Fibroblast of lung (primary cell): ENCODE measurements at regions not wholly inside any gene's neighbourhood (a gene's known extent, or its start where the extent isn't known, plus 50 kb on each side); places are given as distances from the start of the nearest gene placed in this dataset.

ENCODE experiments used
- DNase-seq, 2 donors: peaks; one replicate each; pipeline versions ENCODE4 v3.0.0 to v3.0.0-alpha.2; 2010; ENCODE audit warnings: low read depth in 2 of 2
- H2AFZ ChIP-seq: 2 replicates; pipeline ENCODE4 v1.5.1; 2012; ENCODE audit warnings: low read length, control low read depth, inconsistent platforms
- H3K27ac ChIP-seq: 2 replicates; pipeline ENCODE4 v1.5.1; 2011; ENCODE audit warnings: low read length, control low read depth; ENCODE audit not compliant: insufficient read depth
- H3K27me3 ChIP-seq: 2 replicates; pipeline ENCODE4 v1.5.1; 2011; ENCODE audit warnings: mild to moderate bottlenecking, low read length; ENCODE audit not compliant: control insufficient read depth, insufficient read depth
- H3K36me3 ChIP-seq: 2 replicates; pipeline ENCODE4 v1.5.1; 2011; ENCODE audit warnings: low read length; ENCODE audit not compliant: control insufficient read depth, insufficient read depth
- H3K4me1 ChIP-seq: 2 replicates; pipeline ENCODE4 v1.5.1; 2011; ENCODE audit warnings: low read length; ENCODE audit not compliant: control insufficient read depth, insufficient read depth; ENCODE audit errors: extremely low read depth
- H3K4me2 ChIP-seq: 2 replicates; pipeline ENCODE4 v1.5.1; 2011; ENCODE audit warnings: low read length, control low read depth; ENCODE audit not compliant: insufficient read depth; ENCODE audit errors: extremely low read depth
- H3K4me3 ChIP-seq, 4 experiments: fragments of 200-600 bp in 1 of 4; sonication (generic) in 1 of 4; replicated peaks in 1 of 4; 2 replicates each; pipeline ENCODE4 v1.5.1; 2011 to 2016; ENCODE audit warnings: low read length in 4 of 4, low read depth in 3 of 4, mild to moderate bottlenecking in 3 of 4, control low read depth in 2 of 4, inconsistent platforms in 1 of 4, mixed read lengths in 1 of 4; ENCODE audit not compliant: insufficient read depth in 1 of 4; ENCODE audit errors: control extremely low read depth in 1 of 4
- H3K79me2 ChIP-seq: 2 replicates; pipeline ENCODE4 v1.5.1; 2012; ENCODE audit warnings: mild to moderate bottlenecking, low read length, inconsistent platforms; ENCODE audit not compliant: control insufficient read depth, insufficient read depth
- H3K9ac ChIP-seq: 2 replicates; pipeline ENCODE4 v1.5.1; 2011; ENCODE audit warnings: mild to moderate bottlenecking, low read length, control low read depth; ENCODE audit not compliant: insufficient read depth
- H3K9me3 ChIP-seq: 2 replicates; pipeline ENCODE4 v1.5.1; 2012; ENCODE audit warnings: low read depth, low read length; ENCODE audit not compliant: control insufficient read depth, insufficient read depth
- H4K20me1 ChIP-seq: 2 replicates; pipeline ENCODE4 v1.5.1; 2011; ENCODE audit warnings: low read length; ENCODE audit not compliant: control insufficient read depth, insufficient read depth; ENCODE audit errors: extremely low read depth
- EZH2 ChIP-seq: IDR thresholded peaks from 2 replicates; pipeline ENCODE4 v1.5.1; 2012; ENCODE audit warnings: low read length, control low read depth, mild to moderate bottlenecking; ENCODE audit errors: missing control alignments
- TF ChIP-seq, protein P1 (sequence below), 2 donors: IDR thresholded peaks in 1 of 2; conservative IDR thresholded peaks in 1 of 2; 1 replicate in 1 of 2; 2 replicates in 1 of 2; pipeline ENCODE4 v1.5.1; 2011 to 2012; ENCODE audit warnings: low read length in 2 of 2, control low read depth in 1 of 2, inconsistent platforms in 1 of 2, low read depth in 1 of 2, mild to moderate bottlenecking in 1 of 2

- Histone ChIP-seq H3K9ac (no peak overlapping the region), H2AFZ (no peak overlapping the region), H3K4me1 (no peaks in the 10 kb centered on the region), H3K27me3 (no peaks in the 10 kb centered on the region), H3K36me3 (no peaks in the 10 kb centered on the region), H3K9me3 (no peaks in the 10 kb centered on the region), H4K20me1 (no peaks in the 10 kb centered on the region), H3K27ac (no peak overlapping the region), H3K79me2 (no peaks in the 10 kb centered on the region), H3K4me2 (no peak overlapping the region), H3K4me3 (no peak overlapping the region)
- no peak for DNase-seq
- TF ChIP-seq EZH2 = no peak
- TF ChIP-seq, protein P1, sequence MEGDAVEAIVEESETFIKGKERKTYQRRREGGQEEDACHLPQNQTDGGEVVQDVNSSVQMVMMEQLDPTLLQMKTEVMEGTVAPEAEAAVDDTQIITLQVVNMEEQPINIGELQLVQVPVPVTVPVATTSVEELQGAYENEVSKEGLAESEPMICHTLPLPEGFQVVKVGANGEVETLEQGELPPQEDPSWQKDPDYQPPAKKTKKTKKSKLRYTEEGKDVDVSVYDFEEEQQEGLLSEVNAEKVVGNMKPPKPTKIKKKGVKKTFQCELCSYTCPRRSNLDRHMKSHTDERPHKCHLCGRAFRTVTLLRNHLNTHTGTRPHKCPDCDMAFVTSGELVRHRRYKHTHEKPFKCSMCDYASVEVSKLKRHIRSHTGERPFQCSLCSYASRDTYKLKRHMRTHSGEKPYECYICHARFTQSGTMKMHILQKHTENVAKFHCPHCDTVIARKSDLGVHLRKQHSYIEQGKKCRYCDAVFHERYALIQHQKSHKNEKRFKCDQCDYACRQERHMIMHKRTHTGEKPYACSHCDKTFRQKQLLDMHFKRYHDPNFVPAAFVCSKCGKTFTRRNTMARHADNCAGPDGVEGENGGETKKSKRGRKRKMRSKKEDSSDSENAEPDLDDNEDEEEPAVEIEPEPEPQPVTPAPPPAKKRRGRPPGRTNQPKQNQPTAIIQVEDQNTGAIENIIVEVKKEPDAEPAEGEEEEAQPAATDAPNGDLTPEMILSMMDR (conservative IDR thresholded peaks at IDR 0.05 in 1 of 2, IDR thresholded peaks at IDR 0.05 in 1 of 2; ENCODE audit: low read depth in 1 of 2, low read length in 2 of 2) = no peak
Measured at GRCh38 chr11:112625814-112626213, 335.4 kb upstream of the NCAM1 start.

GRCh38 chr11:112626731-112627130, 334.5 kb upstream of the NCAM1 start:
- Histone ChIP-seq H2AFZ (no peak overlapping the region), H3K27ac (no peak overlapping the region), H3K4me2 (no peak overlapping the region), H3K9ac (no peak overlapping the region), H4K20me1 (no peaks in the 10 kb centered on the region), H3K9me3 (no peaks in the 10 kb centered on the region), H3K4me1 (no peaks in the 10 kb centered on the region), H3K36me3 (no peaks in the 10 kb centered on the region), H3K4me3 (no peak overlapping the region), H3K79me2 (no peaks in the 10 kb centered on the region), H3K27me3 (no peaks in the 10 kb centered on the region)
- TF ChIP-seq, protein P1 (conservative IDR thresholded peaks at IDR 0.05 in 1 of 2, IDR thresholded peaks at IDR 0.05 in 1 of 2; ENCODE audit: low read depth in 1 of 2, low read length in 2 of 2) = no peak
- TF ChIP-seq EZH2 = no peak
- no peak for DNase-seq

GRCh38 chr11:112627588-112628045, 333.6 kb upstream of the NCAM1 start:
- TF ChIP-seq, protein P1 (conservative IDR thresholded peaks at IDR 0.05 in 1 of 2, IDR thresholded peaks at IDR 0.05 in 1 of 2; ENCODE audit: low read depth in 1 of 2, low read length in 2 of 2) = no peak
- no peak for TF ChIP-seq EZH2
- H3K4me2 ChIP-seq = no peak overlapping the region
- H3K9me3 ChIP-seq = no peaks in the 10 kb centered on the region
- no peaks in the 10 kb centered on the region for H3K27me3 ChIP-seq
- DNase-seq = no peak
- H4K20me1 ChIP-seq = no peaks in the 10 kb centered on the region
- H3K4me3 ChIP-seq = no peak overlapping the region
- no peak overlapping the region for H2AFZ ChIP-seq
- no peak overlapping the region for H3K27ac ChIP-seq
- H3K4me1 ChIP-seq = no peaks in the 10 kb centered on the region
- H3K9ac ChIP-seq = no peak overlapping the region
- H3K79me2 ChIP-seq = no peaks in the 10 kb centered on the region
- H3K36me3 ChIP-seq = no peaks in the 10 kb centered on the region
